HS-5 (cell line): ENCODE measurements at regions not wholly inside any gene's neighbourhood (a gene's known extent, or its start where the extent isn't known, plus 50 kb on each side); places are given as distances from the start of the nearest gene placed in this dataset.

ENCODE experiments used
- DNase-seq: peaks from one replicate; pipeline ENCODE4 v3.0.0-alpha.2; 2012; ENCODE audit warnings: low read depth

DNA sequence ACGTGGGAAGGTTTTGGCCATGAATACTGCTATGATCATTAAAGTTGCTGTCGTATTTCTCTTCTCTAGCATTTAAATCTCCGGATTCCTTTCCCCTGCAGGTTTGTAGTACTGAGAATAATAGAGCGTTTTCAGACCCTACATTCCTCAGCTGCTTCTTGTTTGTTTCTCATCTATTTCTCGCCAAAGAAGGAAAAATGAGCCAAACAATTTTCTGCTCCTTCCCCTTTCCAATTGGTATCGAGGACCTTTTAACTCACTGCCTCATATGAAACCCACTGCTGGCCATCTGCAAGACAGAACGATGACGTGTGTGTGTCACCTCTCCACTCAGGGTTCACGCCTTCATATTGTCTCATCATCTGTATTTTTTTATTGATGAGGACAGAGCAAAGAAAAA, 689.4 kb upstream of the WWC1 start:
- no peak for DNase-seq

DNA sequence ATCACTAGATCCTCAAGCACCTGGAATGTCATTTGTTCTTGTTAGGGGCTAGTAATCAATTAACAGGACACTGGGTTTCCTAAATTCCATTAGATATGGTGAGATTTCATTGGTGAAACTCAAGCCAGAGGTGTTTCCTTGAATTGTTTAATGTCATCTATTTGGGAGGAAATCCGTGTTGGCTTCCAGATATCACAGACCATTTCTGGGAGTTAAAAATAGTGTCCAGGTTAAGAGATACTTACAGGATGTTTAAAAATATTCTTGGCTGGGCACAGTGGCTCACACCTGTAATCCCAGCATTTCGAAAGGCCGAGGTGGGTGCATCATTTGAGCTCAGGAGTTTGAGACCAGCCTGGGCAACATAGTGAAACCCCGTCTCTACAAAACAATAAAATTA, 688.3 kb upstream of the WWC1 start:
- no peak for DNase-seq

DNA sequence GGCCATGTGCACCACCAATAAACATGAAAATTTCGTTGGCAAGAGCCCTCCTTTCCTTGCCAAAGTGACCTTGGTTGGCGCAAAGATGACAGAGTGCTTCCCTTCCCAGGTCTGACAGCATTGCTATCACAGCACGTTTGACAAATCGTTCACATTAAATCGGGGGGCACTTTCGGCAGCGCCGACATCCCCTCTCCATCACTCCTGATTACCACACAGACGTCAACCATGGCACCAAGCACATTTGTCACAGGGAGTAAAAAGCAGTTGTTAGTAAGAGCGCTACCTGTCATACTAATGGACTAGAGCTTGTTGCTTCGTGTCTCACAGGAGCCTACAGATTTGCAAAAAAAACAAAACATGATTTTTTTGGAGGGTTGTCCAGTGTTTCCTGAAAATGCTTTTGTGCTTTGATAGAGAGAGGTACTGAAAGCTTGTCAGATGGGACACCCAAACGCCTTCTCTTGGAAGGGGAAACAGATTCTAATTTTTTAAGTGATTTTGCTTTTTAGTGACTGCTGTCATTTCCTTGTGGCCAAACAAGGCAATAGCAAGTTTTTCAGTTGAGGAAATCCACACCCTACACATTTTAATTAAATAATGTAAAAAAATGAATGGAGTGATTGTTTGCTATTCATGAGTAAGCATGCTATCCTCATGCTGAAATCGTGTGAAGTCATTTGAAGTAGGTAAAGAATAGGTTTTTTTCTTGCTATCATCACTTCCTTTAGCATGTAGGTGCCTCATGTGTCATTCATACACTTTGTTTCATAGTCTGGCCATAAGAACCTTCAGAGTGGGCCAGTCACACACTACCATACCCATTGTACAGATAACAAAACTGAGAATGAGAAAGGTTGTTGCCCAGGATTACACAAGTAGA, 682.8 kb upstream of the WWC1 start:
- DNase-seq = no peak

DNA sequence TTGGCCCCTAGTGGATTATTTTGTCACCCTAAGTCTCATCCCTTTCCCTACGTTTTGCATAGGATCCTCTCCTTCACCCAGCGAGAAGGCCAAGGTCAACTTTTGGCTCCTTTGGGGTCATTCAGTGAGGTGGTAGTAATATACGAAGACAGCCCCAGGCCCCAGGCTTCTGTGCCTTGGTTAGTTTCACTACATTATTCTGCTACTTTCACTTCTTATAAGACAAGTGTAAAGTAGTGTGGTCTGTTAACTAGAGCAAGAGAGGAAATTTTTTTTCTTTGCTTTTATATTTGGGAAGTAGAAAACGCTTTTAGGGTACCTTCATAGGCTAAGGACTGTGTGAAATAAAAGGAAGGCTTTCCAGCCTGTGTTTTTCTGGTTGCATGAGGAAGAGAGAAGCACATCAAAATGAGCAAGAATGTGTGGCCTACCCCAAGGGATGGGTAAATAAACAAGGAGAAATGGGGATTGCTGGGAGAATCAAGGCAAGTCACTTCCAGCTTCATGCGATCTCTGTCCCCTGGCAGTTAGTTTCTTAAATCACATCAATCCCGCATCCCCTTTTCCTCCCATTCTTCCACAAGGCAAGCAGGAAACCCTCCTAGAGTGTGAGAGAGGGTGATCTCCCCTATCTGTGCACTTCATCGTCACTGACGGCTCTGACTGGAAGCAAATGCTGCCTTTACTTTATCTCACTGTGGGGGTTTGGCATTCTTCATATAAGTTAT, 677.0 kb upstream of the WWC1 start:
- DNase-seq = no peak

DNA sequence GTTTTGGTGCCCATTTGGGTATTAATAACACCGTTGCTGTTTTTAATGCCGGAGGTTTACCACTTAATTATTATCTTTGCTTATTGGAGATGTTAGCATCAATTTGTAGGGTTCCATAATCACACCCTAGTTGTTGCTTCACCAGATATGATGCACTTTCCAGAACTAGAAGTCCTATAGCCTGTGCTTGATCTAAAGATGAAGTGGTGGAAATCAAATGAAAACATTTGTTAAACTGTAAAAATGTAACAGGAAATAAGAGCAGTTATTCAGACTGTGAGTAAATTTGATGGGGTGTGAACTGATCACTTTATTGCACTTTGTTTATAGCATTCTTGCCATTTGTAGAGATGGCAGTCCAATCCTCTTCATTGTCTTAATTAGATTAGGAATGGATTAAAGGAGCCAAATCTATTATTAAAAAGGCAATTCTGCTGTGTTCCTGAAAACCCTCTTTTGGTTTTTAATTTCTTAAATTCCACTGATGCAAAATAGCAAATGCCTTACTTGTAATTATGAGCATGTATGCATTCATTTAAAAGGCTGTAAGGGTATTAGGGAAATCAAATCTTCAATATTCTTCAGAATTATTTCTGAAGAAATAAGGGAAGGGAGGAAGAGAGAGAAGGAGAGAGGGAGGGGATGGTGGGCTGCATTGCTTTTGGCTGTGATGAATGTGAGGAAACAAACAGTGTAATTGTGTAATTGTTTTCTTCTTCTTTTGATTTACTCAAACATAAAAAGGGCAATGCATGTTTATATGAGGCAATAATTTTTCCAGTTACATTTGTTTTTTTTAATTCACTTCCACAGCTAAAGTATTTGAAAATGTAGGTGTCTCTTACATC, 675.2 kb upstream of the WWC1 start:
- DNase-seq = no peak

DNA sequence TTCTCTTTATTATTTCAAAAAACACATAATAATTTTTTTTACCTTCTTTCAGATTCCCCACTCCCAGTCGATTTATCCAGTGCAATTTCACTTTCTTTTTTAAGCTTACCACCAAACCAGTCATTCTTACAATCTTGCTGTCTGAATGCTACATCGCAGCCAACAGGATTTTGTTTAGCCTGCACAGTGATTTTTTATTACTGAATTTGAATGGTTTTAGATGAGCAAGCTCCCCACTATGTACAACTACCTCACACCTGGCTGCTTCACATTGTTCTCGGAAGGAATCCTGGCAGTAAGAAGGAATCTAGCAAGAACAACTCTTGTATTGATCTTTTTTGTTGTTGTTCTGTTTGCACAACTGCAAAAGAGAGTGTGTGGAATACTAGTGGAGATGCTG, 668.1 kb upstream of the WWC1 start:
- DNase-seq = no peak

DNA sequence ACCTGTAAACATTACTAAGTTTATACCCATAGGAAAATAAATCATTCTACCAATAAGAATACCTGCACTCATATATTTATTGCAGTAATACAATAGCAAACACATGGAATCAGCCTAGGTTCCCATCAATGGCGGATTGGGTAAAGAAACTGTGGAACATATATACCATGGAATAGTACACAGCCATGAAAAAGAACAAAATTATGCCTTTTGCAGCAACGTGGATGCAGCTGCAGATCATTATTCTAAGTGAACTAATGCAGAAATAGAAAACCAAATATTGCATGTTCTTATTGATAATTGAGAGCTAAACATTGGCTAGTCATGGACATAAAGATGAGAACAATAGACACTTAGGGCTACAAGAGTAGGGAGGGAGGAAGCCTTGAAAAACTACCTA, 667.4 kb upstream of the WWC1 start:
- no peak for DNase-seq

DNA sequence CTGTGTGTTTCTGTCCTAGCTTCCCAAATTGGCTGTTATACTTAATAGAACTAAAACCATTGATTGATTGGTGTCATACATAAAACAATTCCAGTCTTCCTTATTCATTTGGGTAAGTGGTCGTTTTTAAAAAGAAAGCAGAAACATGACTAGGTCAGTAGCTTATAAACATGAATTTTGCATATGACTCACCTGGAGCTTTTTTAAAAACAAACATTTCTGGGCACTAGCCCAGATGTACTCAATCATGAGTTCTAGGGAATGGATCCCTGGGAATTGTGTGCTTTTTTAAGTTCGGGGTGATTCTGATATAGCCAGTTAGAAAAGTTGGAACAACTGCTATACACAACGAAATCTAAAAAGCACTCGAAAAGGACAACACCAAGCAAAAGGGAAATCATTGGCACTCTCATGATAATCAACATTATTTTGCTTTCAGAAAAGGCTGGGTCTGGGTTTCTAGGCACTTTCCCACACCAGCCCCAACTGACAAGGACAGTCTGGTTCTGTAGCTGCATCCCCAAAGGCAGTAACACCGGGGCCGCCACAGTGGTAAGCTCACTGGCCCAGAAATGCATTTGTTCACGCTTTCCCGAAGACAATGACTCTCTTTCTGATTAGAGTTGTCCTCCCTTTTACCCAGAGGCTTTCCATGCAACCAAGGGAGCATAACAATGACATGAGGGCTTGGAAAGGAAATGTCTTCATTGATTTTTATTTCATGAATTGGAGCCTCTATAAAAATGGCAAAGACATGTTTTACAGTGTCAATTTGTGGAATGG, 664.9 kb upstream of the WWC1 start:
- no peak for DNase-seq

DNA sequence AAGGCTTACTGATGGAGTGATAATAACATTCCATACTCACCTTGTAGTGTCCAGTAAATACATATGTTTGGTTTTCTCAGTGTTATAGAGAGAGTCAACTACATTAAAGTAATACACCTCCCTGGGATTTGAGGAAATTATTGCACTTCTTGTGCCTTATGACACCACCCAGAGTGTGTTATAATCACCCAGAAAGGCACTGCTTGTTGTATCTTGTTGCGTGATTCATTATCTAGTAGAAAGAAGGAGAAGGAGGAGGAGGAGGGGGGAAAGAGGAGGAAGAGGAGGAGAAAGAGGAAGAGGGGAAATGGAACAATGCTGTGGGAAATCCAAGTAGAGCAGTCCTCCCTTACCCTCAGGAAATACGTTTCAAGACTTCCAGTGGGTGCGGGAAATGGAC, 661.8 kb upstream of the WWC1 start:
- no peak for DNase-seq

DNA sequence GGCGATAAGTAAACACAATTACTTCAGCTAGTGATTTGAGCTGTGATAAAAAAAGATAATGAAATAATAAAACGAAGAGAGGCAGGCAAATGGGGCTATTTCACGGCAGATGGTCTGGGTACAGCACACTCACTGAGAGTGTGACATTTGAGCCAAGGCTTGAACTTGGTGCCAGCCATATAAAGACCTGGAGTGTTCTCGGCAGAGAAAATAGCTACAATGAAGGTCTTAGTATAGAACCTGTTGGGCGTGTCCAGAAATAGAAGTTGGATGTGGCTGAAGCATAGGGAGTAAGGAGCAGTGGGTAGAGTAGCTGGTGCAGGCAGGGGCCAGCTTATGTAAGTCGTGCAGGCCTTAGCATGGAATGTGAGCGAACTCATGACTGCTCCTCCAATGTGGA, 660.3 kb upstream of the WWC1 start:
- DNase-seq = no peak

DNA sequence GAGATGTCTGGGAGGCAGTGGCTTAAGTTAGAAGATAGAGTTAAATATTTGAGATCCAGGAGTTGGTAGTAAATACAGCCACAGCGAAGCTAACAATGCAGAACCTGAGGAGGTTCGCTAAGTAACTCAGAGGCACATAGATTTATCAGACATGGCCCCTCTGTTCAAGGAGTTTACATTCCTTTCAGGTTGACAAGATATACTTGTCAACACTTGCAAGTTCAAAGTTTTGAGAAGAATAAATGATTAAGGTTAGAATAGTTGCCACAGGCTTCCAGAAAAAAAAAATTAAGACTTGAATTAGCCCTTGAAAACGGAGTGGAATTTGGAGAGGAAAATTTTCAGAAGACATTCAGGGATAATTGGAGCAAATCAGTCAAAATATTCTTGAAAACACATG, 658.3 kb upstream of the WWC1 start:
- no peak for DNase-seq

DNA sequence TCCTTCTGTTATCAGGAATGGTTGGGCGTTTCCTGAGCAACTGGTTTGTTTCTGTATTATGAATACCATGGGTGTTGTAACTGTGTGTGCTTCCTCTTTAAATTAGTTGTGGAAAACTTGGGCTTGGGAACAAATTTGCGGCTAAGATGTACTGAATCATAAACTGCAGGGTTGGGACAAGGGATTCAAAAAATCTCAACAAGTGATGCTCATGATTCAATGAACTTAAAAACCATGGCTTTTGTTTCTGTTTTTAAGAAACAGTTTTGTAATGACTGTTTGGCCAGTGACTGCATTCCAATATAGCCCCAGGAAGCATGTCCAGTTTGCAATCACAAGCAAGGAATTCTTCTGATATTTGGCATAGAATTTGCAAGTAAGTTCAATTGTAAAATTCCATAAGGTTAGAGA, 657.5 kb upstream of the WWC1 start:
- peak; percentile 89 for DNase-seq

DNA sequence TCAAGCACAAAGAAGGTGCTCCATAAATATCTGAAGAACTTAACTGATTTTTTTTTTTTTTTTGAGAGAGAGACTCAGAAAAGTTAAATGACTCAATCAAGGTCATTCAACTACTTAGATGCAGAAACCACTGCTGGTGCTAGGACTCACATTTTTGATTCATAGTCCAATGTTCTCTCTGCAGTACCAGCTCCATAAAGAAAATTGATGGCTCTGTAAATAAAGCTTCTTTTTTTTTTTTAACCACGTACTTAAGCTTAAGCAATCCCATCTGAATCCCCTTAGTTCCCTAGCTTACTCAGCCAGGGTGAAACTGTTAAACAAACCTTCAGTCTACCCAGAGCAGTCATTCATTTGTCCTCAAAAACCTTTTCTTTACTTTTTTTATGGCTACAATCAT, 657.0 kb upstream of the WWC1 start:
- DNase-seq = peak; percentile 73

DNA sequence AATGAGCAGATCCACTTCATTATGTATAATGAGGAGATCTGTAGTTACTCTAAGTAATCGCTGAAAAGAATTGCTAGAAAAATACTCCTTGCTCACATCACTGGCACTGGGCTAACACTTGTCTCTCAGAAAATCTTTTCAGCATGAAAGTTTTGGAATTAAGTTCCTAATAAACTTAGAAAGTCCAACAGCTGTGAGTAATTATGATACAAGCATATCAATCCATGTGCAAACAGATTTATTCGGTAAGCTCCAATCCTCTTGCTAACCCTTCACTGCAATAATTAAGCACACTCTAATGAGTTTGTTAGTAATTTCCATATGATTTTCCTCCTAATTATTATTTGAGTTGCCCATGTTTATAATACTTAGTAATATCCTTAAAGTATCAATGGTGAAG, 652.6 kb upstream of the WWC1 start:
- no peak for DNase-seq

DNA sequence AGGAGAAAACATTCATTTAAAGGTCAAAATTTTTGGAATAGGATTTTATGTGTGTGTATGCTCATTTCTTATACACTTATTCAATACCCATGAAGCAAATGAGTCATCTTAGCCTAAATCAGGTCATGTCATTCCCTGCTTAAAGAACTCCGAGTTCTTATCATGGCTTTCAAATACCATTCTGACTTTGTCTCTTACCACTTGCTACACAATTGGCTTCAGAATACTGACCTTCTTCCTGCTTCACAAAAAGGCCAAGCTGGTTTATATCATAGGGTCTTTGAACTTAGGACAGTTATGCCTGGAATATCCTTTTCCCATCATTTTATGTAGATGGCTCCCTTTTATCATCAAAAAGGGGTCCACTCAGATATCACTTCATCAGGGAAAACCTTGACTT, 652.2 kb upstream of the WWC1 start:
- peak; percentile 39 for DNase-seq

DNA sequence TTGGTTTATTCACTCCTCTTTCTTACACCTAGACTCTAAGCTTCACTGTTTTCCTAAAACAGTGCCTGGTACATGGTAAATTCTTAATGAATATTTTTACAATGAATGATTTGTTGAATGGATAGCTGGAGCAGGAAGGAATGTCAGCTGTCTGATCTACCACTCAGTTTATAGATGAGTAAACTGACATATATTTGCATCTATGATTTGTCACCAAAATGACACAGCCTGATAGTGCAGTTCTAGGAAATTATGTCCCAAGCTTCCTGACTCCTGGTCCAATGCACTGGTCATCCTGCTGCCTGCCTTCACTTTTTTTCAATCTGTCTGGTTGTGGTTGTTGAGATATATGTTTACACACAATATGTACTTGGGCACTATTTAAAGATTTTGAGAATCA, 651.7 kb upstream of the WWC1 start:
- DNase-seq = peak; percentile 68

DNA sequence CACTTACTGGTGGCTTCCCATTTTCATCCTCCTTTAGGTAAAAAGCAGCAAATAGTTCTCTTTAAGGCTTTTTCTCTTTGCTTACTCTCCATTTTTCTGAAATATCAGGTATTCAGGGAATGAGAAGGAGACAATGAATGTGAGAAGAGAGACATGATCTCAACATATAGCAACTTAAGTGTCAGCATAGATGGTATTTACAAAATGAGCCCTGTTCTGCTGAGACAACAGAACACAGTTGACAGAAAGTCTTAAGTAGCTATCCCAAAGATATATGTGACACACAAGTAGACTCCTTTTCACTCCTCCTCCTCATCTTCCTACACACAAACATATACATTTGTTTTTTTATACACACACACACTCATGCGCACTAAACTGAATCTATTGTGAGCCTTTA, 649.3 kb upstream of the WWC1 start:
- no peak for DNase-seq

DNA sequence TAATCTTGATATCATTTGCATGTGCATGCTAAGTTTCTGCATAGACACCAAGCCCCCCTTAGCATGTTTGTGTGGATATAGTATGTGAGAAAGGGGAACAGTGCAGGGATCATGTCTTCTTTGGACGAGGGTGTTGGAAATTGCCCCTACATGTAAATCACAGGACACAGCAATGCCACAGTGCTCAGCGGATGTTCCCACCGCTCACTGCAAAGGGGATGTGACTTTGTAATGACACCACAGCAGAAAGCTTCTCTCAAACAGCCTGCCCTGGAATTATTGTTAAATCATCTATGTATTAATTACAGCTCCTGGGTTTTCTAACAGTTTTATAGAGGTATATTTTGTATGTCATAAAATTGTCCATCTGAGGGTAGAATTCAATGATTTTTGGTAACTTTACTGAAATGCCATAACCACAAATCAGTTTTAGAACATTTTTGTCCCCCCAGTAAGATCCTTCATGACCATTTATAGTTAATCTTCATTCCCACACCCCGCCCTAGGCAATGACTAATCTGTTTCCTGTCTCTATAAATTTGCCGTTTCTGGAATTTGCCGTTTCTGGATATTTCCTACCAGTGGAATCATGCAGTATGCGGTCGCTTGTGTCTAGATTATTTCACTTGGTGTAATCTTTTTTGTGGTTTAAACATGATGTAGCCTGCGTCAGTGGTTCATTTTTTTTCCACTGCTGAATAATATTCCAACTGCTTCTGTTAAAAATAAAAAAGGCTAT, 648.5 kb upstream of the WWC1 start:
- DNase-seq = peak; percentile 91

DNA sequence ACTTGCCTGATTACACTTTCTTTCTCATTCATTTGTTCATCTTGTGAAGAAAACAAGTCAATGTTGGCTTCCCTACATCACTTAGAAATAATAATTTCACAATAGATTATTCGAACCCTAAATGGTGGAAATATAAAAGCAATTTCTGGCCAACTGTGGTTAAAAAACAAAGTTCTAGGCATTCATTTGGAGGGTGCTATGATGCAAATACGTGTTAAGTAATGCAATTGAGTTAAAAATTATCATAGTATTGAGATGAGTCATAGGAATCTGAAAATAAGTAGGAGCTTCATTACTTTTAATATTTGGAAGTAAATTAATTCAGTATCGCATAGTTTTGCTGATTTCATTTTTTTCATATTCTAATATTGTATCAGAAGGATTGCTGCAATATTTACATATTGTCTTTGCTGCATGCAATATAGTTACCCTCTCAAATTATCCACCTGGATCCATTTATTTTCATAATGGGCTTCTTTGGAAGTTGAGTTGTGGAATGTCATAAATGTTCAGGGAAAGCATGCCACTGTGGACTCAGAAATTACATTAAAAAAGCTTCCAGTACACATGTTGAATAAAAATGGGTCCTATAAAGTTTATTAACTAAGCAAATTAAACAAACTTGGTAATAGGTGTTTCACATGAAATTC, 647.7 kb upstream of the WWC1 start:
- DNase-seq = no peak

DNA sequence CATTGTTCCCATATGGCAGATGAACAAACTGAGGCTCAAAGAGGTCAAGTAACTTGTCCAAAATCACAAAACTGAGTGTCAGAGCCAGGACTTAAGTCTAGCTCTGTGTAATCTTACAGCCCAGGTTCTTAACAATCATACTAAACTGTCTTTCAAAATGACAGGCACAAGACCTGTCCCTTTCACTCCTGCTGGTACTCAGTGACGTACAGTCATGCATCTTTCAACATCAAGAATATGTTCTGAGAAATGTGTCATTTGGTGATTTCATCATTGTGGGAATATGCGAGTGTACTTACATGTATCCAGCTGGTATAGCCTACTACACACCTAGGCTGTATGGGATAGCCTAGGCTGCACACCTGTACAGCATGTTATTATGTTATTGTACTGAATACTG, 646.8 kb upstream of the WWC1 start:
- DNase-seq = peak; percentile 39

DNA sequence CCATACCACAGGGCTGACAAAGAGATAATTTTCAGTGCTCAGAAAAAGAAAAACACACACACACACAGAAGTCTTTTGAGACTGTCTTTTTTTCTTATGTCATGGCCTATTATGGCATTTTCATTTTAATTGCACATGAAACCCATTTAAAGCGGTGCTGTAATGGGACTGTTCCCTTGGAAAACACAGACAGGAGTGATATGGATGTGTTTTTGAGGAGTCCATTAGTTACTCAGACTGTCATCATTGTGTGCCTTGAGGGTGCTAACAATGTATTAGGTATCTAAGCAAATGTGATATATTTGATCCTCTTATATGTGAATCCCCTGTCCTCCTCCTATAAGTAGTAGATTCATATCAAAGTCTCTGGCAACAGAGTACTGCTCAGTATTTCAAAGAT, 642.0 kb upstream of the WWC1 start:
- DNase-seq = no peak
